H1 (cell line): ENCODE measurements at regions not wholly inside any gene's neighbourhood (a gene's known extent, or its start where the extent isn't known, plus 50 kb on each side); places are given as distances from the start of the nearest gene placed in this dataset.

Experiments used
- EZH2 ChIP-seq: fragments of 200-600 bp; sonication (generic); IDR thresholded peaks from 2 replicates; pipeline ENCODE4 v1.7.1; 2012; ENCODE audit warnings: low read depth, mild to moderate bottlenecking, moderate library complexity, low read length, inconsistent platforms; ENCODE audit not compliant: severe bottlenecking
- FOSL1 ChIP-seq: IDR thresholded peaks from 2 replicates; pipeline ENCODE4 v1.6.1; 2011; ENCODE audit warnings: mild to moderate bottlenecking, low read depth, low read length, moderate library complexity; ENCODE audit not compliant: insufficient read depth
- POLR2A ChIP-seq, 2 experiments: IDR thresholded peaks; 1 replicate in 1 of 2; 2 replicates in 1 of 2; pipeline ENCODE4 v1.6.1; 2011; ENCODE audit warnings: low read depth in 2 of 2, low read length in 2 of 2, mild to moderate bottlenecking in 2 of 2; ENCODE audit errors: control extremely low read depth in 1 of 2
- SUZ12 ChIP-seq: fragments of 200-600 bp; sonication (generic); IDR thresholded peaks from 2 replicates; pipeline ENCODE4 v1.6.1; 2012; ENCODE audit warnings: mild to moderate bottlenecking, inconsistent platforms, low read length, moderate library complexity, mixed read lengths
- YY1 ChIP-seq: IDR thresholded peaks from 2 replicates; pipeline ENCODE4 v1.6.1; 2011; ENCODE audit warnings: low read depth, mild to moderate bottlenecking, low read length
- ZNF274 ChIP-seq: IDR thresholded peaks from 2 replicates; pipeline ENCODE4 v1.7.0; 2012; ENCODE audit warnings: low read length, borderline replicate concordance; ENCODE audit errors: extremely low read depth
- TF ChIP-seq, protein P1 (sequence below), 3 experiments: IDR thresholded peaks; 1 replicate in 2 of 3; 2 replicates in 1 of 3; pipeline versions ENCODE4 v1.5.1 to v1.6.1; 2011; ENCODE audit warnings: low read length in 3 of 3, mild to moderate bottlenecking in 3 of 3, inconsistent platforms in 2 of 3, low read depth in 1 of 3, moderate library complexity in 1 of 3; ENCODE audit not compliant: insufficient read depth in 1 of 3; ENCODE audit errors: control extremely low read depth in 1 of 3
- TF ChIP-seq, protein P2 (sequence below): IDR thresholded peaks from 2 replicates; pipeline ENCODE4 v1.6.1; 2012; ENCODE audit warnings: low read length, inconsistent platforms

DNA sequence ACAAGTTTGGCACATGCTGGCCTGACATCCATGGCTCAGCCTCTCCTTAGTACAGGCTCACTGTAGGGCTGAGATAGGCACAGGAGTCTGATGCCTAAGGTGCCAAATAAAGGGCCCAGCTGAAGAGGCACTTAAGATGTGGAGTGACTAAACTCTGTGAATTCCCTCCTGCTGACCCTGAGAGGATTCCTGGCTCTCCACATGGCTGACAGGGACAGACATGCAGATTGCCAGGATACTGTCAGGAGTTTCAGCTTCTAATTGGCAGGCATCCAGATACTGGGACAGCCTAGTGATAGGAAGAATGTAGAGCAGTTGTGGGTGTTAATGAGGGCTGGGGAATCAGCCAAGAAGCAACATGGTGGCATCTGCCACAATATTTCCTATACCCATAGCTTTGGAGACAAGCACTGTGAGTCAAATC is 558.7 kb downstream of the INSC start:
- TF ChIP-seq, protein P1, sequence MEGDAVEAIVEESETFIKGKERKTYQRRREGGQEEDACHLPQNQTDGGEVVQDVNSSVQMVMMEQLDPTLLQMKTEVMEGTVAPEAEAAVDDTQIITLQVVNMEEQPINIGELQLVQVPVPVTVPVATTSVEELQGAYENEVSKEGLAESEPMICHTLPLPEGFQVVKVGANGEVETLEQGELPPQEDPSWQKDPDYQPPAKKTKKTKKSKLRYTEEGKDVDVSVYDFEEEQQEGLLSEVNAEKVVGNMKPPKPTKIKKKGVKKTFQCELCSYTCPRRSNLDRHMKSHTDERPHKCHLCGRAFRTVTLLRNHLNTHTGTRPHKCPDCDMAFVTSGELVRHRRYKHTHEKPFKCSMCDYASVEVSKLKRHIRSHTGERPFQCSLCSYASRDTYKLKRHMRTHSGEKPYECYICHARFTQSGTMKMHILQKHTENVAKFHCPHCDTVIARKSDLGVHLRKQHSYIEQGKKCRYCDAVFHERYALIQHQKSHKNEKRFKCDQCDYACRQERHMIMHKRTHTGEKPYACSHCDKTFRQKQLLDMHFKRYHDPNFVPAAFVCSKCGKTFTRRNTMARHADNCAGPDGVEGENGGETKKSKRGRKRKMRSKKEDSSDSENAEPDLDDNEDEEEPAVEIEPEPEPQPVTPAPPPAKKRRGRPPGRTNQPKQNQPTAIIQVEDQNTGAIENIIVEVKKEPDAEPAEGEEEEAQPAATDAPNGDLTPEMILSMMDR (IDR thresholded peaks at IDR 0.05; ENCODE audit: control extremely low read depth in 1 of 3, insufficient read depth in 1 of 3, low read depth in 1 of 3, low read length in 3 of 3) = no peak
- TF ChIP-seq ZNF274 (no peak), YY1 (no peak), SUZ12 (no peak), EZH2 (no peak), FOSL1 (no peak), POLR2A (IDR thresholded peaks at IDR 0.05; ENCODE audit: control extremely low read depth in 1 of 2, low read depth in 2 of 2, low read length in 2 of 2) (no peak)
- TF ChIP-seq, protein P2, sequence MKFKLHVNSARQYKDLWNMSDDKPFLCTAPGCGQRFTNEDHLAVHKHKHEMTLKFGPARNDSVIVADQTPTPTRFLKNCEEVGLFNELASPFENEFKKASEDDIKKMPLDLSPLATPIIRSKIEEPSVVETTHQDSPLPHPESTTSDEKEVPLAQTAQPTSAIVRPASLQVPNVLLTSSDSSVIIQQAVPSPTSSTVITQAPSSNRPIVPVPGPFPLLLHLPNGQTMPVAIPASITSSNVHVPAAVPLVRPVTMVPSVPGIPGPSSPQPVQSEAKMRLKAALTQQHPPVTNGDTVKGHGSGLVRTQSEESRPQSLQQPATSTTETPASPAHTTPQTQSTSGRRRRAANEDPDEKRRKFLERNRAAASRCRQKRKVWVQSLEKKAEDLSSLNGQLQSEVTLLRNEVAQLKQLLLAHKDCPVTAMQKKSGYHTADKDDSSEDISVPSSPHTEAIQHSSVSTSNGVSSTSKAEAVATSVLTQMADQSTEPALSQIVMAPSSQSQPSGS = no peak
